Spleen (tissue), 7 donors: ENCODE measurements at regions not wholly inside any gene's neighbourhood (a gene's known extent, or its start where the extent isn't known, plus 50 kb on each side); places are given as distances from the start of the nearest gene placed in this dataset.

Experiments used
- POLR2A ChIP-seq, 3 donors: fragments of 450-650 bp; IDR thresholded peaks; one replicate each; pipeline ENCODE4 v1.5.1; 2017; ENCODE audit warnings: antibody characterized with exemption in 3 of 3, mild to moderate bottlenecking in 1 of 3
- POLR2AphosphoS5 ChIP-seq, 3 donors: sonication (generic); formaldehyde crosslinking; IDR thresholded peaks; one replicate each; pipeline ENCODE4 v1.5.1; 2017; ENCODE audit warnings: antibody characterized with exemption in 3 of 3
- TF ChIP-seq, protein P1 (sequence below), 11 experiments: fragments of 200-600 bp in 7 of 11; fragments of 450-650 bp in 4 of 11; sonication (generic) in 4 of 11; IDR thresholded peaks in 8 of 11; conservative IDR thresholded peaks in 3 of 11; 1 replicate in 7 of 11; 2 replicates in 4 of 11; pipeline versions ENCODE4 v1.4.0 to v1.8.0; 2016 to 2021; ENCODE audit warnings: antibody characterized with exemption in 11 of 11, inconsistent platforms in 4 of 11, mild to moderate bottlenecking in 1 of 11
- donor health status: DM: no; HTN: no; CAD: no; lungs with moderate emphysema.
- donor health status: DM: no; HTN: no; CAD: no.
- donor health status: DM: no; HTN: no; CAD: no.

- TF ChIP-seq, protein P1, sequence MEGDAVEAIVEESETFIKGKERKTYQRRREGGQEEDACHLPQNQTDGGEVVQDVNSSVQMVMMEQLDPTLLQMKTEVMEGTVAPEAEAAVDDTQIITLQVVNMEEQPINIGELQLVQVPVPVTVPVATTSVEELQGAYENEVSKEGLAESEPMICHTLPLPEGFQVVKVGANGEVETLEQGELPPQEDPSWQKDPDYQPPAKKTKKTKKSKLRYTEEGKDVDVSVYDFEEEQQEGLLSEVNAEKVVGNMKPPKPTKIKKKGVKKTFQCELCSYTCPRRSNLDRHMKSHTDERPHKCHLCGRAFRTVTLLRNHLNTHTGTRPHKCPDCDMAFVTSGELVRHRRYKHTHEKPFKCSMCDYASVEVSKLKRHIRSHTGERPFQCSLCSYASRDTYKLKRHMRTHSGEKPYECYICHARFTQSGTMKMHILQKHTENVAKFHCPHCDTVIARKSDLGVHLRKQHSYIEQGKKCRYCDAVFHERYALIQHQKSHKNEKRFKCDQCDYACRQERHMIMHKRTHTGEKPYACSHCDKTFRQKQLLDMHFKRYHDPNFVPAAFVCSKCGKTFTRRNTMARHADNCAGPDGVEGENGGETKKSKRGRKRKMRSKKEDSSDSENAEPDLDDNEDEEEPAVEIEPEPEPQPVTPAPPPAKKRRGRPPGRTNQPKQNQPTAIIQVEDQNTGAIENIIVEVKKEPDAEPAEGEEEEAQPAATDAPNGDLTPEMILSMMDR (IDR thresholded peaks at IDR 0.05 in 8 of 11, conservative IDR thresholded peaks at IDR 0.05 in 3 of 11): no peak
- TF ChIP-seq POLR2A (IDR thresholded peaks at IDR 0.05) (no peak), POLR2AphosphoS5 (IDR thresholded peaks at IDR 0.05) (no peak)
Measured at GRCh38 chr2:147392180-147392579, 452.6 kb upstream of the ACVR2A start.
